H1 (cell line): ENCODE measurements at regions not wholly inside any gene's neighbourhood (a gene's known extent, or its start where the extent isn't known, plus 50 kb on each side); places are given as distances from the start of the nearest gene placed in this dataset.
A peak's percentile ranks its signal among the peaks of the same experiment; 100 is the strongest.

Experiments used
- CTCF ChIA-PET: fragments of 300-600 bp; sonication (Branson Sonifier 250); formaldehyde crosslinking; loops from one replicate; lab custom pipeline; 2021; ENCODE audit not compliant: partially characterized antibody; lab: Charles Lee
- POLR2A ChIA-PET: fragments of 300-600 bp; sonication (Branson Sonifier 250); formaldehyde crosslinking; loops from one replicate; lab custom pipeline; 2021; ENCODE audit warnings: inconsistent platforms; ENCODE audit not compliant: partially characterized antibody; lab: Charles Lee
- DNase-seq, 2 experiments: peaks; one replicate each; pipeline versions ENCODE4 v3.0.0 to v3.0.0-alpha.2; 2010 to 2022; ENCODE audit warnings: low spot score in 2 of 2, low read depth in 1 of 2, mixed read lengths in 1 of 2
- FAIRE-seq: peaks from 2 replicates; lab custom pipeline; 2011; peaks lifted over from hg19 to GRCh38; lab: Jason Lieb, UNC
- H2AFZ ChIP-seq: 2 replicates; pipeline ENCODE4 v1.8.1; 2012; ENCODE audit warnings: low read length, inconsistent platforms
- H2AK5ac ChIP-seq: 2 replicates; pipeline ENCODE4 v1.6.1; 2013; ENCODE audit warnings: low read depth, low read length
- H2BK120ac ChIP-seq: replicated peaks from 2 replicates; pipeline ENCODE3; 2013; ENCODE audit warnings: low read depth, low read length, inconsistent platforms
- H2BK12ac ChIP-seq: 2 replicates; pipeline ENCODE4 v1.6.1; 2013; ENCODE audit warnings: low read depth, low read length
- H2BK15ac ChIP-seq: 2 replicates; pipeline ENCODE4 v1.6.1; 2013; ENCODE audit warnings: low read length
- H2BK20ac ChIP-seq: 2 replicates; pipeline ENCODE4 v1.6.1; 2013; ENCODE audit warnings: low read length
- H2BK5ac ChIP-seq: 2 replicates; pipeline ENCODE4 v1.6.1; 2013; ENCODE audit warnings: low read depth, low read length
- H3K14ac ChIP-seq: 2 replicates; pipeline ENCODE4 v1.6.1; 2013; ENCODE audit warnings: inconsistent platforms; ENCODE audit not compliant: insufficient read length
- H3K18ac ChIP-seq: 2 replicates; pipeline ENCODE4 v1.6.1; 2013; ENCODE audit warnings: low read length; ENCODE audit errors: extremely low read depth
- H3K23ac ChIP-seq: 2 replicates; pipeline ENCODE4 v1.6.1; 2013; ENCODE audit warnings: inconsistent platforms; ENCODE audit not compliant: insufficient read length
- H3K23me2 ChIP-seq: 2 replicates; pipeline ENCODE4 v1.6.1; 2013; ENCODE audit warnings: low read depth, low read length
- H3K27ac ChIP-seq: 2 replicates; pipeline ENCODE4 v1.6.1; 2011; ENCODE audit warnings: low read depth, low read length, inconsistent platforms
- H3K27me3 ChIP-seq, 4 experiments: replicated peaks in 1 of 4; 1 replicate in 1 of 4; 2 replicates in 3 of 4; pipeline versions ENCODE4 v1.6.1 to v1.8.1; 2011 to 2013; ENCODE audit warnings: low read length in 3 of 4, mild to moderate bottlenecking in 3 of 4, inconsistent platforms in 2 of 4, mixed read lengths in 2 of 4, moderate library complexity in 1 of 4; ENCODE audit not compliant: control insufficient read depth in 3 of 4, insufficient read depth in 3 of 4; ENCODE audit errors: extremely low read depth in 1 of 4
- H3K36me3 ChIP-seq, 4 experiments: 2 replicates each; pipeline versions ENCODE4 v1.6.1 to v1.8.1; 2011 to 2013; ENCODE audit warnings: mild to moderate bottlenecking in 4 of 4, low read length in 3 of 4, moderate library complexity in 2 of 4, control low read depth in 1 of 4, inconsistent platforms in 1 of 4; ENCODE audit not compliant: insufficient read depth in 4 of 4, control insufficient read depth in 2 of 4
- H3K4ac ChIP-seq: replicated peaks from 2 replicates; pipeline ENCODE3; 2013; ENCODE audit warnings: low read length, low read depth, mixed read lengths, inconsistent platforms; ENCODE audit not compliant: insufficient read length
- H3K4me1 ChIP-seq, 4 experiments: replicated peaks in 1 of 4; 1 replicate in 1 of 4; 2 replicates in 3 of 4; pipeline versions ENCODE4 v1.6.1 to v1.8.1; 2011 to 2013; ENCODE audit warnings: low read length in 3 of 4, inconsistent platforms in 2 of 4, mixed read lengths in 1 of 4; ENCODE audit not compliant: insufficient read depth in 4 of 4, control insufficient read depth in 3 of 4
- H3K4me2 ChIP-seq, 2 experiments: 2 replicates each; pipeline versions ENCODE4 v1.6.1 to v1.8.1; 2011 to 2013; ENCODE audit warnings: low read depth in 2 of 2, low read length in 2 of 2, control low read depth in 1 of 2, inconsistent platforms in 1 of 2, mild to moderate bottlenecking in 1 of 2; ENCODE audit not compliant: insufficient read depth in 1 of 2
- H3K4me3 ChIP-seq, 4 experiments: fragments of 200-600, 300-600 bp in 1 of 4; sonication (generic), shearing (Covaris generic), sonication (Bioruptor Twin) in 1 of 4; 2 replicates each; pipeline versions ENCODE4 v1.5.1 to v1.8.1; 2011 to 2016; ENCODE audit warnings: low read length in 4 of 4, low read depth in 3 of 4, control low read depth in 2 of 4, inconsistent platforms in 2 of 4, mild to moderate bottlenecking in 2 of 4, mixed read lengths in 1 of 4, moderate library complexity in 1 of 4; ENCODE audit not compliant: insufficient read depth in 2 of 4; ENCODE audit errors: extremely low read depth in 1 of 4
- H3K56ac ChIP-seq: replicated peaks from 2 replicates; pipeline ENCODE3; 2013; ENCODE audit warnings: low read depth, mild to moderate bottlenecking, mixed read lengths, low read length, inconsistent platforms; ENCODE audit not compliant: insufficient read length
- H3K79me1 ChIP-seq: 2 replicates; pipeline ENCODE4 v1.6.1; 2013; ENCODE audit warnings: low read depth, low read length, control low read depth
- H3K79me2 ChIP-seq, 2 experiments: 2 replicates each; pipeline versions ENCODE4 v1.6.1 to v1.8.1; 2012 to 2013; ENCODE audit warnings: low read length in 2 of 2, mild to moderate bottlenecking in 2 of 2, inconsistent platforms in 1 of 2; ENCODE audit not compliant: insufficient read depth in 2 of 2, control insufficient read depth in 1 of 2
- H3K9ac ChIP-seq, 4 experiments: replicated peaks in 1 of 4; 1 replicate in 1 of 4; 2 replicates in 3 of 4; pipeline versions ENCODE4 v1.6.1 to v1.8.1; 2011 to 2013; ENCODE audit warnings: low read depth in 3 of 4, low read length in 3 of 4, control low read depth in 2 of 4, mild to moderate bottlenecking in 2 of 4, moderate library complexity in 2 of 4, inconsistent platforms in 1 of 4; ENCODE audit errors: extremely low read depth in 1 of 4
- H3K9me3 ChIP-seq, 2 experiments: 2 replicates each; pipeline versions ENCODE4 v1.6.1 to v1.8.1; 2012 to 2013; ENCODE audit warnings: mild to moderate bottlenecking in 2 of 2, moderate library complexity in 2 of 2, control low read depth in 1 of 2, inconsistent platforms in 1 of 2, low read depth in 1 of 2, low read length in 1 of 2, mixed read lengths in 1 of 2; ENCODE audit not compliant: insufficient read depth in 2 of 2
- H4K20me1 ChIP-seq, 2 experiments: replicated peaks in 1 of 2; 2 replicates each; pipeline versions ENCODE3 to v1.8.1; 2011 to 2013; ENCODE audit warnings: inconsistent platforms in 2 of 2, low read length in 2 of 2, mild to moderate bottlenecking in 1 of 2; ENCODE audit not compliant: insufficient read depth in 2 of 2, control insufficient read depth in 1 of 2
- H4K5ac ChIP-seq: 2 replicates; pipeline ENCODE4 v1.6.1; 2013; ENCODE audit warnings: low read length, low read depth, mixed read lengths, inconsistent platforms; ENCODE audit not compliant: insufficient read length
- H4K8ac ChIP-seq: 2 replicates; pipeline ENCODE4 v1.8.0; 2013; ENCODE audit warnings: mild to moderate bottlenecking, moderate library complexity, low read length, inconsistent platforms; ENCODE audit not compliant: insufficient read depth; ENCODE audit errors: extremely low read depth
- H4K91ac ChIP-seq: replicated peaks from 2 replicates; pipeline ENCODE3; 2013; ENCODE audit warnings: low read length, mixed read lengths, inconsistent platforms; ENCODE audit not compliant: insufficient read length
- BACH1 ChIP-seq: IDR thresholded peaks from 2 replicates; pipeline ENCODE4 v1.6.1; 2012; ENCODE audit warnings: low read length, improper control_type of control experiment
- MAFK ChIP-seq: IDR thresholded peaks from 2 replicates; pipeline ENCODE4 v1.6.1; 2012; ENCODE audit warnings: low read depth, mild to moderate bottlenecking, improper control_type of control experiment, low read length
- NANOG ChIP-seq: IDR thresholded peaks from 2 replicates; pipeline ENCODE4 v1.6.1; 2011; ENCODE audit warnings: low read length, low read depth, mild to moderate bottlenecking, inconsistent platforms; ENCODE audit not compliant: insufficient read depth, poor library complexity, severe bottlenecking
- RAD21 ChIP-seq, 2 experiments: IDR thresholded peaks in 1 of 2; conservative IDR thresholded peaks in 1 of 2; 2 replicates each; pipeline ENCODE4 v1.6.1; 2011; ENCODE audit warnings: low read depth in 2 of 2, low read length in 2 of 2, improper control_type of control experiment in 1 of 2, inconsistent platforms in 1 of 2, mild to moderate bottlenecking in 1 of 2, moderate library complexity in 1 of 2
- SUZ12 ChIP-seq: fragments of 200-600 bp; sonication (generic); IDR thresholded peaks from 2 replicates; pipeline ENCODE4 v1.6.1; 2012; ENCODE audit warnings: mild to moderate bottlenecking, inconsistent platforms, low read length, moderate library complexity, mixed read lengths
- WGBS, 2 experiments: shearing (Covaris generic) in 1 of 2; methylation state at CpG; one replicate each; pipeline versions ENCODE4 v1.1.6 to v1.1.7; 2013 to 2015; ENCODE audit warnings: low lambda C conversion rate in 2 of 2, mixed read lengths in 2 of 2, inconsistent platforms in 1 of 2, low coverage in 1 of 2, missing lambda C conversion rate in 1 of 2; ENCODE audit not compliant: insufficient replicate concordance in 2 of 2, insufficient coverage in 1 of 2, insufficient read length in 1 of 2; ENCODE audit errors: extremely low coverage in 1 of 2, missing lambda C conversion rate in 1 of 2; 5-methylcytosine and 5-hydroxymethylcytosine counted together
- TF ChIP-seq, protein P1 (sequence below), 3 experiments: IDR thresholded peaks; 1 replicate in 2 of 3; 2 replicates in 1 of 3; pipeline versions ENCODE4 v1.5.1 to v1.6.1; 2011; ENCODE audit warnings: low read length in 3 of 3, mild to moderate bottlenecking in 3 of 3, inconsistent platforms in 2 of 3, low read depth in 1 of 3, moderate library complexity in 1 of 3; ENCODE audit not compliant: insufficient read depth in 1 of 3; ENCODE audit errors: control extremely low read depth in 1 of 3

GRCh38 chr3:165254812-165255211 lies 58.6 kb upstream of the SLITRK3 start:
- no peaks in the 10 kb centered on the region for H3K79me2 ChIP-seq
- peak; percentile 66 for FAIRE-seq
- H3K4me3 ChIP-seq: no peak overlapping the region
- no peaks in the 10 kb centered on the region for H3K4me1 ChIP-seq
- no peak overlapping the region for H2AK5ac ChIP-seq
- no peak overlapping the region for H3K9ac ChIP-seq
- no peak overlapping the region for H3K14ac ChIP-seq
- no peak overlapping the region for H2BK15ac ChIP-seq
- peak overlapping the region; percentile 35; the same call in 1 of the 2 replicates for H2AFZ ChIP-seq
- H3K9me3 ChIP-seq: no peaks in the 10 kb centered on the region
- H2BK5ac ChIP-seq: no peak overlapping the region
- no peak overlapping the region for H3K4me2 ChIP-seq
- no peak overlapping the region for H4K8ac ChIP-seq
- DNase-seq: no peak
- no peak overlapping the region for H4K91ac ChIP-seq
- no peak overlapping the region for H3K18ac ChIP-seq
- peaks cover 0 to 2% of the 10 kb centered on the region in 2 experiments for H4K20me1 ChIP-seq
- POLR2A ChIA-PET: no interaction called here
- H2BK120ac ChIP-seq: no peak overlapping the region
- H3K4ac ChIP-seq: no peak overlapping the region
- H3K79me1 ChIP-seq: no peaks in the 10 kb centered on the region
- H3K56ac ChIP-seq: no peak overlapping the region
- H3K27me3 ChIP-seq: no peaks in the 10 kb centered on the region
- no peaks in the 10 kb centered on the region for H3K23me2 ChIP-seq
- CTCF ChIA-PET: interaction anchor here (0.7 to 1.8 kb wide), 10 partner anchors 8 to 911 kb away, joined by 3 to 8 read pairs (median 4); no protein-coding TSS in a partner anchor
- H2BK20ac ChIP-seq: no peak overlapping the region
- H3K36me3 ChIP-seq: no peaks in the 10 kb centered on the region
- no peak overlapping the region for H3K23ac ChIP-seq
- no peak overlapping the region for H2BK12ac ChIP-seq
- WGBS, 2 experiments: 76% methylated on average over 1 of the region's 1 CpG; no CpG with 5 or more reads in 1 of the 2 experiments
- TF ChIP-seq, protein P1, sequence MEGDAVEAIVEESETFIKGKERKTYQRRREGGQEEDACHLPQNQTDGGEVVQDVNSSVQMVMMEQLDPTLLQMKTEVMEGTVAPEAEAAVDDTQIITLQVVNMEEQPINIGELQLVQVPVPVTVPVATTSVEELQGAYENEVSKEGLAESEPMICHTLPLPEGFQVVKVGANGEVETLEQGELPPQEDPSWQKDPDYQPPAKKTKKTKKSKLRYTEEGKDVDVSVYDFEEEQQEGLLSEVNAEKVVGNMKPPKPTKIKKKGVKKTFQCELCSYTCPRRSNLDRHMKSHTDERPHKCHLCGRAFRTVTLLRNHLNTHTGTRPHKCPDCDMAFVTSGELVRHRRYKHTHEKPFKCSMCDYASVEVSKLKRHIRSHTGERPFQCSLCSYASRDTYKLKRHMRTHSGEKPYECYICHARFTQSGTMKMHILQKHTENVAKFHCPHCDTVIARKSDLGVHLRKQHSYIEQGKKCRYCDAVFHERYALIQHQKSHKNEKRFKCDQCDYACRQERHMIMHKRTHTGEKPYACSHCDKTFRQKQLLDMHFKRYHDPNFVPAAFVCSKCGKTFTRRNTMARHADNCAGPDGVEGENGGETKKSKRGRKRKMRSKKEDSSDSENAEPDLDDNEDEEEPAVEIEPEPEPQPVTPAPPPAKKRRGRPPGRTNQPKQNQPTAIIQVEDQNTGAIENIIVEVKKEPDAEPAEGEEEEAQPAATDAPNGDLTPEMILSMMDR (IDR thresholded peaks at IDR 0.05; ENCODE audit: control extremely low read depth in 1 of 3, insufficient read depth in 1 of 3, low read depth in 1 of 3, low read length in 3 of 3): peak in 2 of 3 experiments; percentile 40 to 51; a peak in 2 of 4 replicates
- TF ChIP-seq RAD21 (IDR thresholded peaks at IDR 0.05 in 1 of 2, conservative IDR thresholded peaks at IDR 0.05 in 1 of 2; ENCODE audit: low read depth in 2 of 2, low read length in 2 of 2): peak; percentile 79 to 82
- TF ChIP-seq MAFK: peak; percentile 90
- no peak for TF ChIP-seq SUZ12
- no peak for TF ChIP-seq NANOG
- TF ChIP-seq BACH1: peak; percentile 65
- no peak overlapping the region for H4K5ac ChIP-seq
- no peak overlapping the region for H3K27ac ChIP-seq
